GM23338 (cell line): ENCODE measurements at regions not wholly inside any gene's neighbourhood (a gene's known extent, or its start where the extent isn't known, plus 50 kb on each side); places are given as distances from the start of the nearest gene placed in this dataset.

Experiments
- ATAC-seq: fragments of 200-7000 bp; cut with Tn5 transposase; 3 replicates; pipeline ENCODE4 v1.9.1; 2020
- DNase-seq: peaks from one replicate; pipeline ENCODE4 v3.0.0-alpha.2; 2015; ENCODE audit warnings: low spot score
- H2AFZ ChIP-seq: fragments of 200-600 bp; sonication (generic); 2 replicates; pipeline ENCODE4 v1.8.0; 2016; ENCODE audit warnings: antibody characterized with exemption, mild to moderate bottlenecking, moderate library complexity
- H3F3A ChIP-seq: fragments of 200-600 bp; sonication (generic); replicated peaks from 2 replicates; pipeline ENCODE4 v1.8.0; 2017; ENCODE audit warnings: antibody characterized with exemption, mixed run types, low read depth
- H3K27ac ChIP-seq: fragments of 200-600 bp; sonication (generic); 2 replicates; pipeline ENCODE4 v1.6.1; 2016; ENCODE audit warnings: low read depth
- H3K27me3 ChIP-seq: fragments of 200-600 bp; sonication (generic); 2 replicates; pipeline ENCODE4 v1.8.0; 2016; ENCODE audit warnings: mild to moderate bottlenecking, mixed run types, moderate library complexity; ENCODE audit not compliant: insufficient read depth
- H3K36me3 ChIP-seq: fragments of 200-600 bp; sonication (generic); 2 replicates; pipeline ENCODE4 v1.8.0; 2016; ENCODE audit warnings: mild to moderate bottlenecking; ENCODE audit not compliant: insufficient read depth
- H3K4me1 ChIP-seq: fragments of 200-600 bp; sonication (generic); 2 replicates; pipeline ENCODE4 v1.8.0; 2016; ENCODE audit warnings: mild to moderate bottlenecking, moderate library complexity; ENCODE audit not compliant: insufficient read depth
- H3K4me2 ChIP-seq: fragments of 200-600 bp; sonication (generic); 2 replicates; pipeline ENCODE4 v1.7.1; 2017; ENCODE audit warnings: mixed run types
- H3K4me3 ChIP-seq: fragments of 200-600 bp; sonication (generic); 2 replicates; pipeline ENCODE4 v1.6.1; 2016; ENCODE audit warnings: mixed run types
- H3K79me2 ChIP-seq: fragments of 200-600 bp; sonication (generic); replicated peaks from 2 replicates; pipeline ENCODE4 v1.8.0; 2017; ENCODE audit warnings: mild to moderate bottlenecking; ENCODE audit not compliant: insufficient read depth
- H3K9me2 ChIP-seq: fragments of 200-600 bp; sonication (generic); 2 replicates; pipeline ENCODE4 v1.8.0; 2017; ENCODE audit not compliant: insufficient read depth
- H4K20me1 ChIP-seq: fragments of 200-600 bp; sonication (generic); replicated peaks from 2 replicates; pipeline ENCODE4 v1.8.0; 2017; ENCODE audit warnings: mild to moderate bottlenecking; ENCODE audit not compliant: insufficient read depth
- H3K27ac Mint-ChIP-seq: 2 replicates; pipeline ENCODE4 v1.8.0; 2020; ENCODE audit warnings: inconsistent platforms, mild to moderate bottlenecking, moderate library complexity, mixed read lengths
- H3K27me3 Mint-ChIP-seq: 3 replicates; pipeline ENCODE4 v1.8.0; 2022; ENCODE audit warnings: low read depth, mild to moderate bottlenecking, moderate library complexity, mixed read lengths, inconsistent platforms; ENCODE audit not compliant: insufficient read depth, poor library complexity
- H3K36me3 Mint-ChIP-seq: 3 replicates; pipeline ENCODE4 v1.8.0; 2021; ENCODE audit warnings: low read depth, mild to moderate bottlenecking, inconsistent platforms, moderate library complexity, mixed read lengths
- H3K4me1 Mint-ChIP-seq: 3 replicates; pipeline ENCODE4 v1.8.0; 2020; ENCODE audit warnings: mild to moderate bottlenecking, inconsistent platforms, mixed read lengths
- H3K4me3 Mint-ChIP-seq: 3 replicates; pipeline ENCODE4 v1.8.0; 2021; ENCODE audit warnings: moderate library complexity, mild to moderate bottlenecking, inconsistent platforms, mixed read lengths
- H3K9me3 Mint-ChIP-seq: 3 replicates; pipeline ENCODE4 v1.8.0; 2020; ENCODE audit warnings: moderate library complexity, mild to moderate bottlenecking, inconsistent platforms, mixed read lengths
- CREB1 ChIP-seq: fragments of 250-450 bp; sonication (Bioruptor Pico); IDR thresholded peaks from 2 replicates; pipeline ENCODE4 v1.5.0; 2020; ENCODE audit warnings: low read depth, mild to moderate bottlenecking, moderate library complexity
- EZH2 ChIP-seq: fragments of 200-600 bp; sonication (generic); IDR thresholded peaks from one replicate; pipeline ENCODE4 v1.8.0; 2017; ENCODE audit warnings: antibody characterized with exemption, mild to moderate bottlenecking, low read depth; ENCODE audit not compliant: unreplicated experiment
- EZH2phosphoT487 ChIP-seq: fragments of 200-600 bp; sonication (generic); IDR thresholded peaks from one replicate; pipeline ENCODE4 v1.8.1; 2018; ENCODE audit warnings: antibody characterized with exemption; ENCODE audit not compliant: unreplicated experiment
- JUNB ChIP-seq: IDR thresholded peaks from one replicate; pipeline ENCODE4 v1.6.1; 2016; ENCODE audit warnings: antibody characterized with exemption; ENCODE audit not compliant: unreplicated experiment
- NANOG ChIP-seq: IDR thresholded peaks from 2 replicates; pipeline ENCODE4 v1.6.1; 2016; ENCODE audit warnings: antibody characterized with exemption, borderline replicate concordance
- POLR2AphosphoS5 ChIP-seq: IDR thresholded peaks from 2 replicates; pipeline ENCODE4 v1.6.1; 2016; ENCODE audit warnings: antibody characterized with exemption, low read depth
- STAT1 ChIP-seq: IDR thresholded peaks from one replicate; pipeline ENCODE4 v1.6.1; 2016; ENCODE audit warnings: antibody characterized with exemption; ENCODE audit not compliant: unreplicated experiment
- ZNF114 ChIP-seq: fragments of 250-450 bp; sonication (Bioruptor Pico); IDR thresholded peaks from 2 replicates; pipeline ENCODE4 v1.5.0; 2020; ENCODE audit warnings: mild to moderate bottlenecking, moderate library complexity
- ZNF331 ChIP-seq: fragments of 250-450 bp; sonication (Bioruptor Pico); IDR thresholded peaks from 2 replicates; pipeline ENCODE4 v1.5.0; 2020; ENCODE audit warnings: low read depth, mild to moderate bottlenecking, moderate library complexity
- TF ChIP-seq, protein P1 (sequence below): IDR thresholded peaks from 2 replicates; pipeline ENCODE4 v1.6.1; 2016; ENCODE audit warnings: antibody characterized with exemption
- TF ChIP-seq, protein P2 (sequence below), 2 experiments: fragments of 200-600 bp in 1 of 2; sonication (generic) in 1 of 2; conservative IDR thresholded peaks; 2 replicates each; pipeline versions ENCODE4 v1.5.1 to v1.6.1; 2016 to 2017; ENCODE audit warnings: antibody characterized with exemption in 2 of 2, low read depth in 2 of 2, mild to moderate bottlenecking in 2 of 2, moderate library complexity in 1 of 2
- TF ChIP-seq, protein P3 (sequence below): IDR thresholded peaks from one replicate; pipeline ENCODE4 v1.6.1; 2018; ENCODE audit warnings: antibody characterized with exemption; ENCODE audit not compliant: unreplicated experiment
- TF ChIP-seq, protein P4 (sequence below): fragments of 250-450 bp; sonication (Bioruptor Pico); IDR thresholded peaks from 2 replicates; pipeline ENCODE4 v1.5.0; 2020; ENCODE audit warnings: mild to moderate bottlenecking, moderate library complexity

DNA sequence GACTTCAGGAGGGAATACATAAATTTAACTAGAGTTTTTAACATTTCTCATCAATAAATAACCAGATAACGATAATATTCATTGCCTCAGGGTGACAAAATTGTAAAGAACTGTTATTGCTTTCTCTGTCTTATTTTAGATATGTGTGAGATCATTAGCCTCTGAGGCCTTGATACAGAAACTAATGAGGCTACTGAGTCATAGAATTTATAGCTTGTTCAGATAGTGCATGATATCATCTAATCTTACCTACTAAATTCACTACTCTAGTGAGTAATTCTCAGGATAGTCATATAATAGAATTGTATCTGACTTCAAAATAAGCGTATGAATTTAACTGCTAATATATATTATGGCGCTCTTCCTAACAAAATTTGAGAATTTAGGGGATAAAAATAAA, 360.8 kb upstream of the KLHL1 start:
- no peaks in the 10 kb centered on the region for H3K4me1 ChIP-seq
- H2AFZ ChIP-seq = no peak overlapping the region
- ATAC-seq (no peak), DNase-seq (no peak)
- no peaks in the 10 kb centered on the region for H3K9me2 ChIP-seq
- H3K27ac ChIP-seq = no peak overlapping the region
- Mint-ChIP-seq H3K4me1 (no peaks in the 10 kb centered on the region), H3K27me3 (no peaks in the 10 kb centered on the region), H3K27ac (no peak overlapping the region), H3K9me3 (no peaks in the 10 kb centered on the region), H3K4me3 (no peak overlapping the region), H3K36me3 (no peaks in the 10 kb centered on the region)
- no peaks in the 10 kb centered on the region for H3F3A ChIP-seq
- no peaks in the 10 kb centered on the region for H3K79me2 ChIP-seq
- no peaks in the 10 kb centered on the region for H4K20me1 ChIP-seq
- no peaks in the 10 kb centered on the region for H3K27me3 ChIP-seq
- H3K4me3 ChIP-seq = no peak overlapping the region
- H3K36me3 ChIP-seq = no peaks in the 10 kb centered on the region
- no peak overlapping the region for H3K4me2 ChIP-seq
- TF ChIP-seq JUNB (no peak), EZH2 (no peak), ZNF114 (CRISPR knock-in tag) (no peak), NANOG (no peak), CREB1 (CRISPR knock-in tag) (no peak), POLR2AphosphoS5 (no peak), ZNF331 (CRISPR knock-in tag) (no peak), EZH2phosphoT487 (no peak), STAT1 (no peak)
- TF ChIP-seq, protein P1, sequence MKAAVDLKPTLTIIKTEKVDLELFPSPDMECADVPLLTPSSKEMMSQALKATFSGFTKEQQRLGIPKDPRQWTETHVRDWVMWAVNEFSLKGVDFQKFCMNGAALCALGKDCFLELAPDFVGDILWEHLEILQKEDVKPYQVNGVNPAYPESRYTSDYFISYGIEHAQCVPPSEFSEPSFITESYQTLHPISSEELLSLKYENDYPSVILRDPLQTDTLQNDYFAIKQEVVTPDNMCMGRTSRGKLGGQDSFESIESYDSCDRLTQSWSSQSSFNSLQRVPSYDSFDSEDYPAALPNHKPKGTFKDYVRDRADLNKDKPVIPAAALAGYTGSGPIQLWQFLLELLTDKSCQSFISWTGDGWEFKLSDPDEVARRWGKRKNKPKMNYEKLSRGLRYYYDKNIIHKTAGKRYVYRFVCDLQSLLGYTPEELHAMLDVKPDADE = no peak
- TF ChIP-seq, protein P2, sequence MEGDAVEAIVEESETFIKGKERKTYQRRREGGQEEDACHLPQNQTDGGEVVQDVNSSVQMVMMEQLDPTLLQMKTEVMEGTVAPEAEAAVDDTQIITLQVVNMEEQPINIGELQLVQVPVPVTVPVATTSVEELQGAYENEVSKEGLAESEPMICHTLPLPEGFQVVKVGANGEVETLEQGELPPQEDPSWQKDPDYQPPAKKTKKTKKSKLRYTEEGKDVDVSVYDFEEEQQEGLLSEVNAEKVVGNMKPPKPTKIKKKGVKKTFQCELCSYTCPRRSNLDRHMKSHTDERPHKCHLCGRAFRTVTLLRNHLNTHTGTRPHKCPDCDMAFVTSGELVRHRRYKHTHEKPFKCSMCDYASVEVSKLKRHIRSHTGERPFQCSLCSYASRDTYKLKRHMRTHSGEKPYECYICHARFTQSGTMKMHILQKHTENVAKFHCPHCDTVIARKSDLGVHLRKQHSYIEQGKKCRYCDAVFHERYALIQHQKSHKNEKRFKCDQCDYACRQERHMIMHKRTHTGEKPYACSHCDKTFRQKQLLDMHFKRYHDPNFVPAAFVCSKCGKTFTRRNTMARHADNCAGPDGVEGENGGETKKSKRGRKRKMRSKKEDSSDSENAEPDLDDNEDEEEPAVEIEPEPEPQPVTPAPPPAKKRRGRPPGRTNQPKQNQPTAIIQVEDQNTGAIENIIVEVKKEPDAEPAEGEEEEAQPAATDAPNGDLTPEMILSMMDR (conservative IDR thresholded peaks at IDR 0.05; ENCODE audit: low read depth in 2 of 2) = no peak
- TF ChIP-seq, protein P3, sequence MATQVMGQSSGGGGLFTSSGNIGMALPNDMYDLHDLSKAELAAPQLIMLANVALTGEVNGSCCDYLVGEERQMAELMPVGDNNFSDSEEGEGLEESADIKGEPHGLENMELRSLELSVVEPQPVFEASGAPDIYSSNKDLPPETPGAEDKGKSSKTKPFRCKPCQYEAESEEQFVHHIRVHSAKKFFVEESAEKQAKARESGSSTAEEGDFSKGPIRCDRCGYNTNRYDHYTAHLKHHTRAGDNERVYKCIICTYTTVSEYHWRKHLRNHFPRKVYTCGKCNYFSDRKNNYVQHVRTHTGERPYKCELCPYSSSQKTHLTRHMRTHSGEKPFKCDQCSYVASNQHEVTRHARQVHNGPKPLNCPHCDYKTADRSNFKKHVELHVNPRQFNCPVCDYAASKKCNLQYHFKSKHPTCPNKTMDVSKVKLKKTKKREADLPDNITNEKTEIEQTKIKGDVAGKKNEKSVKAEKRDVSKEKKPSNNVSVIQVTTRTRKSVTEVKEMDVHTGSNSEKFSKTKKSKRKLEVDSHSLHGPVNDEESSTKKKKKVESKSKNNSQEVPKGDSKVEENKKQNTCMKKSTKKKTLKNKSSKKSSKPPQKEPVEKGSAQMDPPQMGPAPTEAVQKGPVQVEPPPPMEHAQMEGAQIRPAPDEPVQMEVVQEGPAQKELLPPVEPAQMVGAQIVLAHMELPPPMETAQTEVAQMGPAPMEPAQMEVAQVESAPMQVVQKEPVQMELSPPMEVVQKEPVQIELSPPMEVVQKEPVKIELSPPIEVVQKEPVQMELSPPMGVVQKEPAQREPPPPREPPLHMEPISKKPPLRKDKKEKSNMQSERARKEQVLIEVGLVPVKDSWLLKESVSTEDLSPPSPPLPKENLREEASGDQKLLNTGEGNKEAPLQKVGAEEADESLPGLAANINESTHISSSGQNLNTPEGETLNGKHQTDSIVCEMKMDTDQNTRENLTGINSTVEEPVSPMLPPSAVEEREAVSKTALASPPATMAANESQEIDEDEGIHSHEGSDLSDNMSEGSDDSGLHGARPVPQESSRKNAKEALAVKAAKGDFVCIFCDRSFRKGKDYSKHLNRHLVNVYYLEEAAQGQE = no peak
- TF ChIP-seq, protein P4, sequence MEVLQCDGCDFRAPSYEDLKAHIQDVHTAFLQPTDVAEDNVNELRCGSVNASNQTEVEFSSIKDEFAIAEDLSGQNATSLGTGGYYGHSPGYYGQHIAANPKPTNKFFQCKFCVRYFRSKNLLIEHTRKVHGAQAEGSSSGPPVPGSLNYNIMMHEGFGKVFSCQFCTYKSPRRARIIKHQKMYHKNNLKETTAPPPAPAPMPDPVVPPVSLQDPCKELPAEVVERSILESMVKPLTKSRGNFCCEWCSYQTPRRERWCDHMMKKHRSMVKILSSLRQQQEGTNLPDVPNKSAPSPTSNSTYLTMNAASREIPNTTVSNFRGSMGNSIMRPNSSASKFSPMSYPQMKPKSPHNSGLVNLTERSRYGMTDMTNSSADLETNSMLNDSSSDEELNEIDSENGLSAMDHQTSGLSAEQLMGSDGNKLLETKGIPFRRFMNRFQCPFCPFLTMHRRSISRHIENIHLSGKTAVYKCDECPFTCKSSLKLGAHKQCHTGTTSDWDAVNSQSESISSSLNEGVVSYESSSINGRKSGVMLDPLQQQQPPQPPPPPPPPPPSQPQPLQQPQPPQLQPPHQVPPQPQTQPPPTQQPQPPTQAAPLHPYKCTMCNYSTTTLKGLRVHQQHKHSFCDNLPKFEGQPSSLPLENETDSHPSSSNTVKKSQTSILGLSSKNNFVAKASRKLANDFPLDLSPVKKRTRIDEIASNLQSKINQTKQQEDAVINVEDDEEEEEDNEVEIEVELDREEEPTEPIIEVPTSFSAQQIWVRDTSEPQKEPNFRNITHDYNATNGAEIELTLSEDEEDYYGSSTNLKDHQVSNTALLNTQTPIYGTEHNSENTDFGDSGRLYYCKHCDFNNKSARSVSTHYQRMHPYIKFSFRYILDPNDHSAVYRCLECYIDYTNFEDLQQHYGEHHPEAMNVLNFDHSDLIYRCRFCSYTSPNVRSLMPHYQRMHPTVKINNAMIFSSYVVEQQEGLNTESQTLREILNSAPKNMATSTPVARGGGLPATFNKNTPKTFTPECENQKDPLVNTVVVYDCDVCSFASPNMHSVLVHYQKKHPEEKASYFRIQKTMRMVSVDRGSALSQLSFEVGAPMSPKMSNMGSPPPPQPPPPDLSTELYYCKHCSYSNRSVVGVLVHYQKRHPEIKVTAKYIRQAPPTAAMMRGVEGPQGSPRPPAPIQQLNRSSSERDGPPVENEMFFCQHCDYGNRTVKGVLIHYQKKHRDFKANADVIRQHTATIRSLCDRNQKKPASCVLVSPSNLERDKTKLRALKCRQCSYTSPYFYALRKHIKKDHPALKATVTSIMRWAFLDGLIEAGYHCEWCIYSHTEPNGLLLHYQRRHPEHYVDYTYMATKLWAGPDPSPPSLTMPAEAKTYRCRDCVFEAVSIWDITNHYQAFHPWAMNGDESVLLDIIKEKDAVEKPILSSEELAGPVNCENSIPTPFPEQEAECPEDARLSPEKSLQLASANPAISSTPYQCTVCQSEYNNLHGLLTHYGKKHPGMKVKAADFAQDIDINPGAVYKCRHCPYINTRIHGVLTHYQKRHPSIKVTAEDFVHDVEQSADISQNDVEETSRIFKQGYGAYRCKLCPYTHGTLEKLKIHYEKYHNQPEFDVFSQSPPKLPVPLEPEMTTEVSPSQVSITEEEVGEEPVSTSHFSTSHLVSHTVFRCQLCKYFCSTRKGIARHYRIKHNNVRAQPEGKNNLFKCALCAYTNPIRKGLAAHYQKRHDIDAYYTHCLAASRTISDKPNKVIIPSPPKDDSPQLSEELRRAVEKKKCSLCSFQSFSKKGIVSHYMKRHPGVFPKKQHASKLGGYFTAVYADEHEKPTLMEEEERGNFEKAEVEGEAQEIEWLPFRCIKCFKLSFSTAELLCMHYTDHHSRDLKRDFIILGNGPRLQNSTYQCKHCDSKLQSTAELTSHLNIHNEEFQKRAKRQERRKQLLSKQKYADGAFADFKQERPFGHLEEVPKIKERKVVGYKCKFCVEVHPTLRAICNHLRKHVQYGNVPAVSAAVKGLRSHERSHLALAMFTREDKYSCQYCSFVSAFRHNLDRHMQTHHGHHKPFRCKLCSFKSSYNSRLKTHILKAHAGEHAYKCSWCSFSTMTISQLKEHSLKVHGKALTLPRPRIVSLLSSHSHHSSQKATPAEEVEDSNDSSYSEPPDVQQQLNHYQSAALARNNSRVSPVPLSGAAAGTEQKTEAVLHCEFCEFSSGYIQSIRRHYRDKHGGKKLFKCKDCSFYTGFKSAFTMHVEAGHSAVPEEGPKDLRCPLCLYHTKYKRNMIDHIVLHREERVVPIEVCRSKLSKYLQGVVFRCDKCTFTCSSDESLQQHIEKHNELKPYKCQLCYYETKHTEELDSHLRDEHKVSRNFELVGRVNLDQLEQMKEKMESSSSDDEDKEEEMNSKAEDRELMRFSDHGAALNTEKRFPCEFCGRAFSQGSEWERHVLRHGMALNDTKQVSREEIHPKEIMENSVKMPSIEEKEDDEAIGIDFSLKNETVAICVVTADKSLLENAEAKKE = no peak
